ENCODE measurements at regions not wholly inside any gene's neighbourhood (a gene's known extent, or its start where the extent isn't known, plus 50 kb on each side); places are given as distances from the start of the nearest gene placed in this dataset.

- DNase-seq (ENCODE audit: low read depth, low spot score), result peak; percentile 84
Measured at GRCh38 chr13:24074678-24075077, 85.8 kb upstream of the SPATA13 start.

DNA sequence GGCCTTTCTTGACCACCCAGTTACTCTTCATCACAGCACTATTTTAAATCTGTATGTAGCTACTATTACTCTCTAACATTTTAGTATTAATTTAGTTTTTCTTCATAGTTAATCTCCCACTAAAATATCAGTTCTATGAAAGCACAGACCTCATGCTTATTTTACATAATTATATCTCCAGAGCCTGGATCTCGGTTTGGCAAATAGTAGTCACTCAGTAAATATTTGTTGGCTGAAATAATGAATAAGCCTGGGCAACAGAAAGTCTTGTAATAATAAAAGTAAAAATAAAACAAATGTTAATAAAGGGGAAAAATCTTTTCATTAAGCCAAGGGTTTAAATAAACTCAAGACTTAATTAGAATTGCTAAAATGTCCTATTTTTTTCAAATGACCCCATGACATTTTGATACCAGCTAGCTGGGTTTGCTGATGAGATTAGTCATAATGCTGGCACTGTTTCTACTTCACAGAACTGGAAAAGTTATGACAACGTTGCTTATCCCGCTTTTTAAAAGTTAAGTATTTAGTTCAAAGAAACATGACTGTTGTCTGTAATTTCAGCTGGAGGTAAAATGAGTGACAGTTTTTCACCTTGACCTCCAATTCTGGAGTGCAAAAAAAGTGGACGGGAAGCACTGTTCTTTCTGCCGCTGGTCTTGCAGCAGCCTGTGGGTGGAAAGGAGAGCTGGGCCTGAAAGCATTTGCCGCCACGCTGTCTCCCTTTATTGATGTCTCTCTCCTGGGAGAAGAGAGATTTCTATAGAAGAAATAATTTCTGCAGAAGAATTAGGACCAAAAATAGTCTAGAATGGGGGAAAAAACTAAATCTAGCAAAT is 85.2 kb upstream of the SPATA13 start:
- dilution Hi-C loops (cut with MboI; ENCODE audit: extremely low pct_ligation_motif_present, low sequenced_read_pairs), result no loop called here
- Histone ChIP-seq H4K20me1 (replicated peaks; ENCODE audit: control insufficient read depth, extremely low read depth, insufficient read depth, low read length) (no peaks in the 10 kb centered on the region), H3K4me2 (ENCODE audit: insufficient read depth, low read length) (peak overlapping the region; percentile 57), H3K9me1 (replicated peaks; ENCODE audit: control insufficient read depth, extremely low read depth, insufficient read depth, low read length) (no peaks in the 10 kb centered on the region), H3K27me3 (ENCODE audit: control insufficient read depth in 2 of 2, insufficient read depth in 2 of 2, low read length in 2 of 2) (no peaks in the 10 kb centered on the region), H3K4me1 (ENCODE audit: control insufficient read depth, extremely low read depth, insufficient read depth, low read length) (peaks cover 39% of the 10 kb centered on the region), H3K4me3 (replicated peaks in 1 of 3; ENCODE audit: insufficient read depth in 1 of 3, low read depth in 1 of 3, low read length in 3 of 3) (no peak overlapping the region), H3K9me3 (replicated peaks; ENCODE audit: control insufficient read depth, insufficient read depth, low read length) (no peaks in the 10 kb centered on the region), H2AFZ (ENCODE audit: low read depth, low read length) (peak overlapping the region; percentile 87), H3K79me2 (ENCODE audit: control insufficient read depth, insufficient read depth, low read length) (no peaks in the 10 kb centered on the region), H3K27ac (ENCODE audit: insufficient read depth, low read depth, low read length) (peak overlapping the region; percentile 96), H3K36me3 (ENCODE audit: control insufficient read depth in 2 of 2, extremely low read depth in 1 of 2, insufficient read depth in 2 of 2, low read length in 2 of 2) (no peaks in the 10 kb centered on the region), H3K9ac (replicated peaks; ENCODE audit: extremely low read depth, insufficient read depth, low read length) (peak overlapping the region; percentile 56)
- intact Hi-C loops (cut with micrococcal nuclease), result loop anchor here (1.0 kb wide), 1 partner anchor 68 kb away; no protein-coding TSS in a partner anchor
- ChIA-PET CTCF (interaction anchor here (0.7 to 2.2 kb wide), 6 partner anchors 10 to 153 kb away, joined by 3 to 8 read pairs (median 3); no protein-coding TSS in a partner anchor), POLR2A (interaction anchor here (0.6 kb wide), 1 partner anchor 12 kb away, joined by 3 read pairs; no protein-coding TSS in a partner anchor)
- BruUV-seq (replicated peaks), result TSS peak; percentile 92
- TF ChIP-seq JUN (IDR thresholded peaks at IDR 0.05; ENCODE audit: borderline replicate concordance, insufficient read depth, insufficient read length, low read depth), result no peak
- no peak for TF ChIP-seq CTCF (IDR thresholded peaks at IDR 0.05; ENCODE audit: extremely low read depth in 1 of 2, insufficient read depth in 1 of 2, low read depth in 1 of 2, low read length in 2 of 2)
- peak; percentile 44 for TF ChIP-seq FOS (IDR thresholded peaks at IDR 0.05; ENCODE audit: borderline replicate concordance, insufficient read depth, low read length)
- FAIRE-seq (peak; percentile 70), DNase-seq (ENCODE audit: low read depth, low spot score) (peak; percentile 46)

More at GRCh38 chr13:24074678-24075077, 85.8 kb upstream of the SPATA13 start:
- no peaks in the 10 kb centered on the region for H4K20me1 ChIP-seq (replicated peaks; ENCODE audit: control insufficient read depth, extremely low read depth, insufficient read depth, low read length)
- no peaks in the 10 kb centered on the region for H3K79me2 ChIP-seq (ENCODE audit: control insufficient read depth, insufficient read depth, low read length)
- TF ChIP-seq, protein P1, sequence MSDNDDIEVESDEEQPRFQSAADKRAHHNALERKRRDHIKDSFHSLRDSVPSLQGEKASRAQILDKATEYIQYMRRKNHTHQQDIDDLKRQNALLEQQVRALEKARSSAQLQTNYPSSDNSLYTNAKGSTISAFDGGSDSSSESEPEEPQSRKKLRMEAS (IDR thresholded peaks at IDR 0.05; ENCODE audit: insufficient read depth, insufficient read length), result peak; percentile 43
- TF ChIP-seq JUN (IDR thresholded peaks at IDR 0.05; ENCODE audit: borderline replicate concordance, insufficient read depth, insufficient read length, low read depth), result no peak
- TF ChIP-seq POLR2A (IDR thresholded peaks at IDR 0.05; ENCODE audit: low read depth, low read length), result peak; percentile 29
- TF ChIP-seq GATA2 (IDR thresholded peaks at IDR 0.05; ENCODE audit: insufficient read depth, insufficient read length, low read depth, low read length), result no peak
- TF ChIP-seq POLR2AphosphoS5 (IDR thresholded peaks at IDR 0.05; ENCODE audit: insufficient read depth, low read depth, low read length), result peak; percentile 56
- TF ChIP-seq EZH2 (IDR thresholded peaks at IDR 0.05; ENCODE audit: borderline replicate concordance, low read depth, low read length, severe bottlenecking), result no peak
- TF ChIP-seq MYC (IDR thresholded peaks at IDR 0.05; ENCODE audit: low read depth, low read length), result peak; percentile 48
- TF ChIP-seq FOS (IDR thresholded peaks at IDR 0.05; ENCODE audit: borderline replicate concordance, insufficient read depth, low read length), result peak; percentile 33
- no peaks in the 10 kb centered on the region for H3K9me1 ChIP-seq (replicated peaks; ENCODE audit: control insufficient read depth, extremely low read depth, insufficient read depth, low read length)
- H3K9me3 ChIP-seq (replicated peaks; ENCODE audit: control insufficient read depth, insufficient read depth, low read length), result no peaks in the 10 kb centered on the region
- H2AFZ ChIP-seq (ENCODE audit: low read depth, low read length), result peak overlapping the region; percentile 32
- no peaks in the 10 kb centered on the region for H3K27me3 ChIP-seq (ENCODE audit: control insufficient read depth in 2 of 2, insufficient read depth in 2 of 2, low read length in 2 of 2)
- H3K27ac ChIP-seq (ENCODE audit: insufficient read depth, low read depth, low read length), result peak overlapping the region; percentile 96
- peaks cover 39% of the 10 kb centered on the region for H3K4me1 ChIP-seq (ENCODE audit: control insufficient read depth, extremely low read depth, insufficient read depth, low read length)
- POLR2A ChIA-PET, result interaction anchor here (0.6 kb wide), 1 partner anchor 11 kb away, joined by 3 read pairs; no protein-coding TSS in a partner anchor
- CTCF ChIA-PET, result interaction anchor here (0.7 to 2.2 kb wide), 4 partner anchors 9 to 87 kb away, joined by 3 to 8 read pairs (median 4); no protein-coding TSS in a partner anchor
- FAIRE-seq, result peak; percentile 94
- no peaks in the 10 kb centered on the region for H3K36me3 ChIP-seq (ENCODE audit: control insufficient read depth in 2 of 2, extremely low read depth in 1 of 2, insufficient read depth in 2 of 2, low read length in 2 of 2)
- H3K4me3 ChIP-seq (replicated peaks in 1 of 3; ENCODE audit: insufficient read depth in 1 of 3, low read depth in 1 of 3, low read length in 3 of 3), result no peak overlapping the region
- H3K9ac ChIP-seq (replicated peaks; ENCODE audit: extremely low read depth, insufficient read depth, low read length), result peak overlapping the region; percentile 56
- no TSS peak for BruUV-seq (replicated peaks)
- H3K4me2 ChIP-seq (ENCODE audit: insufficient read depth, low read length), result peak overlapping the region; percentile 57
- intact Hi-C loops (cut with micrococcal nuclease), result loop anchor here (1.0 to 5.0 kb wide), 3 partner anchors 69 to 88 kb away; partner anchors contain the start of gene SPATA13
- dilution Hi-C loops (cut with MboI; ENCODE audit: extremely low pct_ligation_motif_present, low sequenced_read_pairs), result no loop called here

All from endothelial cell of umbilical vein (primary cell).